ENCODE measurements at regions not wholly inside any gene's neighbourhood (a gene's known extent, or its start where the extent isn't known, plus 50 kb on each side); places are given as distances from the start of the nearest gene placed in this dataset.

GRCh38 chr16:11439790-11440656 lies 94.8 kb downstream of the RMI2 start:
- no peaks in the 10 kb centered on the region for H3K4me1 Mint-ChIP-seq
- H3K36me3 Mint-ChIP-seq: peaks cover 1% of the 10 kb centered on the region
- ATAC-seq: no peak
- H3K27me3 Mint-ChIP-seq: peaks cover 4% of the 10 kb centered on the region
- no peak for DNase-seq
- H3K9me3 Mint-ChIP-seq (ENCODE audit: low read depth): no peaks in the 10 kb centered on the region
- no peak overlapping the region for H3K27ac Mint-ChIP-seq
- H3K4me3 Mint-ChIP-seq: no peak overlapping the region
- CTCF ChIA-PET: no interaction called here

- Mint-ChIP-seq H3K27me3 (peaks cover 4% of the 10 kb centered on the region), H3K36me3 (peaks cover 1% of the 10 kb centered on the region), H3K4me3 (no peak overlapping the region), H3K4me1 (no peaks in the 10 kb centered on the region), H3K9me3 (ENCODE audit: low read depth) (no peaks in the 10 kb centered on the region), H3K27ac (no peak overlapping the region)
- ATAC-seq (no peak), DNase-seq (no peak)
- CTCF ChIA-PET: no interaction called here
These were observed 95.4 kb downstream of the RMI2 start for GRCh38 chr16:11440657-11441012.

GRCh38 chr16:11445486-11445885 lies 100.2 kb downstream of the RMI2 start:
- no peaks in the 10 kb centered on the region for H3K36me3 Mint-ChIP-seq
- no peaks in the 10 kb centered on the region for H3K9me3 Mint-ChIP-seq (ENCODE audit: low read depth)
- H3K4me1 Mint-ChIP-seq: no peaks in the 10 kb centered on the region
- CTCF ChIA-PET: interaction anchor here (0.6 kb wide), 1 partner anchor 174 kb away, joined by 3 read pairs; no protein-coding TSS in a partner anchor
- H3K27me3 Mint-ChIP-seq: no peaks in the 10 kb centered on the region
- no peak overlapping the region for H3K4me3 Mint-ChIP-seq
- no peak overlapping the region for H3K27ac Mint-ChIP-seq
- ATAC-seq (no peak), DNase-seq (no peak)

GRCh38 chr16:11446566-11447119 lies 101.4 kb downstream of the RMI2 start:
- H3K9me3 Mint-ChIP-seq (ENCODE audit: low read depth): no peaks in the 10 kb centered on the region
- DNase-seq: no peak
- no peak overlapping the region for H3K27ac Mint-ChIP-seq
- no peaks in the 10 kb centered on the region for H3K4me1 Mint-ChIP-seq
- no peaks in the 10 kb centered on the region for H3K27me3 Mint-ChIP-seq
- no peak overlapping the region for H3K4me3 Mint-ChIP-seq
- CTCF ChIA-PET: no interaction called here
- H3K36me3 Mint-ChIP-seq: no peaks in the 10 kb centered on the region
- ATAC-seq: no peak

- Mint-ChIP-seq H3K9me3 (ENCODE audit: low read depth) (no peaks in the 10 kb centered on the region), H3K36me3 (no peaks in the 10 kb centered on the region), H3K27ac (no peak overlapping the region), H3K4me1 (no peaks in the 10 kb centered on the region), H3K4me3 (no peak overlapping the region), H3K27me3 (no peaks in the 10 kb centered on the region)
- ATAC-seq (no peak), DNase-seq (no peak)
- CTCF ChIA-PET: interaction anchor here (0.7 kb wide), 1 partner anchor 51 kb away, joined by 3 read pairs; no protein-coding TSS in a partner anchor
These were observed 102.0 kb downstream of the RMI2 start for GRCh38 chr16:11447272-11447671.

- Mint-ChIP-seq H3K4me1 (no peaks in the 10 kb centered on the region), H3K9me3 (ENCODE audit: low read depth) (no peaks in the 10 kb centered on the region), H3K27me3 (peaks cover 1% of the 10 kb centered on the region), H3K4me3 (no peak overlapping the region), H3K27ac (no peak overlapping the region), H3K36me3 (no peaks in the 10 kb centered on the region)
- DNase-seq (no peak), ATAC-seq (no peak)
- CTCF ChIA-PET: interaction anchor here (0.6 to 0.7 kb wide), 2 partner anchors 50 to 57 kb away, joined by 3 read pairs; no protein-coding TSS in a partner anchor
These were observed 102.6 kb downstream of the RMI2 start for GRCh38 chr16:11447836-11448235.

- Mint-ChIP-seq H3K36me3 (no peaks in the 10 kb centered on the region), H3K27me3 (peaks cover 9% of the 10 kb centered on the region), H3K4me1 (no peaks in the 10 kb centered on the region), H3K4me3 (no peak overlapping the region), H3K27ac (no peak overlapping the region), H3K9me3 (ENCODE audit: low read depth) (no peaks in the 10 kb centered on the region)
- ATAC-seq (no peak), DNase-seq (no peak)
- CTCF ChIA-PET: no interaction called here
These were observed 103.6 kb downstream of the RMI2 start for GRCh38 chr16:11448796-11449416.

GRCh38 chr16:11449716-11450115 lies 104.5 kb downstream of the RMI2 start:
- Mint-ChIP-seq H3K36me3 (no peaks in the 10 kb centered on the region), H3K4me1 (no peaks in the 10 kb centered on the region), H3K27ac (no peak overlapping the region), H3K4me3 (no peak overlapping the region), H3K27me3 (peaks cover 14% of the 10 kb centered on the region), H3K9me3 (ENCODE audit: low read depth) (no peaks in the 10 kb centered on the region)
- no peak for ATAC-seq
- DNase-seq: no peak
- CTCF ChIA-PET: no interaction called here

GRCh38 chr16:11450136-11450535 lies 104.9 kb downstream of the RMI2 start:
- no peaks in the 10 kb centered on the region for H3K4me1 Mint-ChIP-seq
- CTCF ChIA-PET: no interaction called here
- H3K27me3 Mint-ChIP-seq: peaks cover 14% of the 10 kb centered on the region
- no peaks in the 10 kb centered on the region for H3K9me3 Mint-ChIP-seq (ENCODE audit: low read depth)
- no peak overlapping the region for H3K27ac Mint-ChIP-seq
- DNase-seq: no peak
- H3K4me3 Mint-ChIP-seq: no peak overlapping the region
- H3K36me3 Mint-ChIP-seq: no peaks in the 10 kb centered on the region
- ATAC-seq: no peak

- Mint-ChIP-seq H3K4me3 (no peak overlapping the region), H3K9me3 (ENCODE audit: low read depth) (no peaks in the 10 kb centered on the region), H3K27ac (no peak overlapping the region), H3K36me3 (no peaks in the 10 kb centered on the region), H3K27me3 (peaks cover 14% of the 10 kb centered on the region), H3K4me1 (no peaks in the 10 kb centered on the region)
- CTCF ChIA-PET: no interaction called here
- ATAC-seq (no peak), DNase-seq (no peak)
These were observed 107.0 kb downstream of the RMI2 start for GRCh38 chr16:11452298-11452697.

- Mint-ChIP-seq H3K27ac (no peak overlapping the region), H3K4me1 (no peaks in the 10 kb centered on the region), H3K4me3 (no peak overlapping the region), H3K27me3 (peaks cover 14% of the 10 kb centered on the region), H3K36me3 (no peaks in the 10 kb centered on the region), H3K9me3 (ENCODE audit: low read depth) (no peaks in the 10 kb centered on the region)
- CTCF ChIA-PET: no interaction called here
- ATAC-seq: no peak
- no peak for DNase-seq
These were observed 107.6 kb downstream of the RMI2 start for GRCh38 chr16:11452746-11453389.

- Mint-ChIP-seq H3K27me3 (peaks cover 14% of the 10 kb centered on the region), H3K4me1 (peaks cover 3% of the 10 kb centered on the region), H3K9me3 (ENCODE audit: low read depth) (no peaks in the 10 kb centered on the region), H3K27ac (no peak overlapping the region), H3K4me3 (no peak overlapping the region), H3K36me3 (no peaks in the 10 kb centered on the region)
- DNase-seq (no peak), ATAC-seq (no peak)
- CTCF ChIA-PET: no interaction called here
These were observed 111.5 kb downstream of the RMI2 start for GRCh38 chr16:11456741-11457140.

- Mint-ChIP-seq H3K27ac (no peak overlapping the region), H3K9me3 (ENCODE audit: low read depth) (no peaks in the 10 kb centered on the region), H3K27me3 (no peaks in the 10 kb centered on the region), H3K4me3 (no peak overlapping the region), H3K36me3 (no peaks in the 10 kb centered on the region), H3K4me1 (peaks cover 3% of the 10 kb centered on the region)
- DNase-seq (no peak), ATAC-seq (no peak)
- CTCF ChIA-PET: interaction anchor here (1.2 kb wide), 1 partner anchor 72 kb away, joined by 4 read pairs; no protein-coding TSS in a partner anchor
These were observed 114.5 kb downstream of the RMI2 start for GRCh38 chr16:11459722-11460121.

All from activated CD8-positive, alpha-beta memory T cell treated with anti-CD3 and anti-CD28 coated beads, Interleukin-2, amount 10 ng/mL, durations not matched to agents 7 days and 5 days (primary cell).